SK-N-SH treated with all-trans-retinoic acid at 6 μM for 48 hours (cell line): ENCODE measurements at regions not wholly inside any gene's neighbourhood (a gene's known extent, or its start where the extent isn't known, plus 50 kb on each side); places are given as distances from the start of the nearest gene placed in this dataset.

Experiments used
- ATAC-seq: fragments of 200-7000 bp; cut with Tn5 transposase; 3 replicates; pipeline ENCODE4 v1.9.1; 2020; ENCODE audit warnings: mild to moderate bottlenecking, moderate library complexity
- ARNTL ChIP-seq: fragments of 450-650 bp; formaldehyde crosslinking; IDR thresholded peaks from 2 replicates; pipeline ENCODE4 v1.5.0; 2020; ENCODE audit warnings: low read depth, mild to moderate bottlenecking, moderate library complexity, borderline replicate concordance
- BACH2 ChIP-seq: fragments of 250-450 bp; sonication (Bioruptor Pico); IDR thresholded peaks from 2 replicates; pipeline ENCODE4 v1.9.0; 2021; ENCODE audit warnings: mild to moderate bottlenecking, borderline replicate concordance
- CSDC2 ChIP-seq: fragments of 250-450 bp; sonication (Bioruptor Pico); IDR thresholded peaks from 2 replicates; pipeline ENCODE4 v1.5.0; 2020; ENCODE audit warnings: mild to moderate bottlenecking, moderate library complexity
- ESRRG ChIP-seq: fragments of 250-450 bp; sonication (Bioruptor Pico); IDR thresholded peaks from 2 replicates; pipeline ENCODE4 v1.6.1; 2021; ENCODE audit warnings: mild to moderate bottlenecking
- GLIS3 ChIP-seq: fragments of 250-450 bp; sonication (Bioruptor Pico); IDR thresholded peaks from 2 replicates; pipeline ENCODE4 v1.5.0; 2020; ENCODE audit warnings: mild to moderate bottlenecking, moderate library complexity
- ISL1 ChIP-seq: fragments of 250-450 bp; sonication (Bioruptor Pico); IDR thresholded peaks from 2 replicates; pipeline ENCODE4 v2.1.2; 2022; ENCODE audit warnings: mild to moderate bottlenecking, moderate library complexity
- OSR1 ChIP-seq: fragments of 250-450 bp; sonication (Bioruptor Pico); IDR thresholded peaks from 2 replicates; pipeline ENCODE4 v1.8.0; 2022; ENCODE audit warnings: moderate library complexity, mild to moderate bottlenecking, inconsistent platforms
- PPARA ChIP-seq: fragments of 250-450 bp; sonication (Bioruptor Pico); IDR thresholded peaks from 2 replicates; pipeline ENCODE4 v1.5.0; 2020; ENCODE audit warnings: mild to moderate bottlenecking, borderline replicate concordance
- RARB ChIP-seq: fragments of 250-450 bp; sonication (Bioruptor Pico); IDR thresholded peaks from 2 replicates; pipeline ENCODE4 v1.8.0; 2021; ENCODE audit warnings: mild to moderate bottlenecking, moderate library complexity
- SNAI2 ChIP-seq: fragments of 250-450 bp; sonication (Bioruptor Pico); IDR thresholded peaks from 2 replicates; pipeline ENCODE4 v1.5.0; 2020; ENCODE audit warnings: mild to moderate bottlenecking, moderate library complexity
- ZC3H10 ChIP-seq: fragments of 250-450 bp; sonication (Bioruptor Pico); IDR thresholded peaks from 2 replicates; pipeline ENCODE4 v1.5.1; 2021; ENCODE audit warnings: mild to moderate bottlenecking, moderate library complexity
- ZFP3 ChIP-seq: fragments of 250-450 bp; sonication (Bioruptor Pico); IDR thresholded peaks from 2 replicates; pipeline ENCODE4 v1.5.0; 2020; ENCODE audit warnings: mild to moderate bottlenecking, moderate library complexity
- ZNF565 ChIP-seq: fragments of 450-650 bp; formaldehyde crosslinking; conservative IDR thresholded peaks from 2 replicates; pipeline ENCODE4 v1.5.0; 2020; ENCODE audit warnings: low read depth, mild to moderate bottlenecking, moderate library complexity
- ZNF70 ChIP-seq: fragments of 450-650 bp; formaldehyde crosslinking; IDR thresholded peaks from 2 replicates; pipeline ENCODE4 v1.5.0; 2020; ENCODE audit warnings: mild to moderate bottlenecking, moderate library complexity
- ZNF8 ChIP-seq: fragments of 450-650 bp; formaldehyde crosslinking; IDR thresholded peaks from 2 replicates; pipeline ENCODE4 v1.5.0; 2020; ENCODE audit warnings: mild to moderate bottlenecking, moderate library complexity
- TF ChIP-seq, protein P1 (sequence below): fragments of 250-450 bp; sonication (Bioruptor Pico); IDR thresholded peaks from 2 replicates; pipeline ENCODE4 v1.8.0; 2020; ENCODE audit warnings: mild to moderate bottlenecking, moderate library complexity, borderline replicate concordance
- TF ChIP-seq, protein P2 (sequence below): fragments of 250-450 bp; sonication (Bioruptor Pico); IDR thresholded peaks from 2 replicates; pipeline ENCODE4 v1.5.1; 2021; ENCODE audit warnings: mild to moderate bottlenecking, moderate library complexity
- TF ChIP-seq, protein P3 (sequence below): fragments of 250-450 bp; sonication (Bioruptor Pico); IDR thresholded peaks from 2 replicates; pipeline ENCODE4 v1.5.0; 2020; ENCODE audit warnings: mild to moderate bottlenecking, moderate library complexity

DNA sequence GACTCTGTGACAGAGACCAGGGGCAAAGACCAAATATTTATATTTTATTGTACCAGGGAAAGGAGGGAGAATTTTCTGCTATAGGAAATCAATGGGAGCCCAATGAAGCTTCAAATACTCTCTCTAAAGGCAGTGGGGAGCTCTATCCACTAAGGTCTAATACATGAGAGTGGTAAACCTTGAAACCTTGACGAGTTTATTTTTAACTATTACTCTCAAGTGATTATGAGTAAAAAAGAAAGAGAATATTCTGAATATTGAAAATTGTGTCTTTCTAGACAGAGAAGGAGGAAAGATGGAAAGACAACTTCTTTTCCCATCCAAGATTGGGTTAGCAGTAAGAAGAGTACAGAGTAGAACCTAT lies 1722.1 kb upstream of the SEL1L start:
- no peak for ATAC-seq

DNA sequence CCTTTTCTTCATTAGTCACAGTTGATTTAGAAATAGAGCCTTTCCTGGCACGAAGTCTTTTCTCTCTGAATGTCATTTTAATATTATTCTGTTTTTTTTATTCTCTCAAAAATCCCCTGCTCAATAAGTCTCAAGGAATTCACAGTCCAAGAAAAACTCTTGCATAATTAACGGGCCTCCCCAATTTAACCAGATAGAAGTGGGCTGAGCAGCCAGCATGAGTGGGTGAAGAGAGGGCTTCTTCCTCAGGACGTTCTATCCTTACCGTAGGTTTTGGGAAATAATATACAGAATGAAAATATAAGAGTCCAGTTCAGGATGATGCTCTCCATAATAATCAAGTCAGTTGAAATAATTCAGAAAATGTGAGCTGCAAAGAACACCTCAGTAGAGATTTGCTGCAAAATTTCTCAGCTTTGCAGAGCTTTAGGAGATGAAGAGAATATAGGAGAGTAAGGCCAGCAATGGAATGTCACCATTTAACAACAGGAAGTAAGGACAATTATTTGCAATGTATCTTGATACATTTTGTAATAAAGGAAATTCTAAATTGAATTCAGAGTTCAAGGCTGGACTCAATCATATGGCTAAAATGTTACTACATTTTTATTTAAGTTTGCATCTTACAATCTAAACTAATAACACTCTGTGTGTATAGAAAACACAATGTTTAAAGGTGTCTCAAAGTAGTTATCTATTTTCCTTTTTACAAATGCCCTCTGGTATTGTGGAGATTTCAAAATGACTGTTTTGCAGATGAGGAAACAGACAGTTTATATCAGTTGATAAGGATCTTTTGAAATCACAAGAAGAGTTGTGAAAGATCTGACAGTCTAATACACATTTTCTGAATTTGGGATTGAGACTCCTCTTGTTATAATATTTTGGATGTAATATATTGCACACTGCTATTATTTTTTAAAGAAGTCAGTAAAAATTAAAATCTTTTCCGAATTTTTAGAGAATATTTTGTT lies 1724.1 kb upstream of the SEL1L start:
- ATAC-seq: no peak

More for the DNA sequence above, 1722.1 kb upstream of the SEL1L start:
- no peak for TF ChIP-seq ZC3H10 (CRISPR knock-in tag)
- TF ChIP-seq ZNF70 (CRISPR knock-in tag): no peak
- TF ChIP-seq, protein P1, sequence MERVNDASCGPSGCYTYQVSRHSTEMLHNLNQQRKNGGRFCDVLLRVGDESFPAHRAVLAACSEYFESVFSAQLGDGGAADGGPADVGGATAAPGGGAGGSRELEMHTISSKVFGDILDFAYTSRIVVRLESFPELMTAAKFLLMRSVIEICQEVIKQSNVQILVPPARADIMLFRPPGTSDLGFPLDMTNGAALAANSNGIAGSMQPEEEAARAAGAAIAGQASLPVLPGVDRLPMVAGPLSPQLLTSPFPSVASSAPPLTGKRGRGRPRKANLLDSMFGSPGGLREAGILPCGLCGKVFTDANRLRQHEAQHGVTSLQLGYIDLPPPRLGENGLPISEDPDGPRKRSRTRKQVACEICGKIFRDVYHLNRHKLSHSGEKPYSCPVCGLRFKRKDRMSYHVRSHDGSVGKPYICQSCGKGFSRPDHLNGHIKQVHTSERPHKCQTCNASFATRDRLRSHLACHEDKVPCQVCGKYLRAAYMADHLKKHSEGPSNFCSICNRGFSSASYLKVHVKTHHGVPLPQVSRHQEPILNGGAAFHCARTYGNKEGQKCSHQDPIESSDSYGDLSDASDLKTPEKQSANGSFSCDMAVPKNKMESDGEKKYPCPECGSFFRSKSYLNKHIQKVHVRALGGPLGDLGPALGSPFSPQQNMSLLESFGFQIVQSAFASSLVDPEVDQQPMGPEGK (CRISPR knock-in tag): no peak
- TF ChIP-seq ESRRG (CRISPR knock-in tag): no peak
- TF ChIP-seq, protein P2, sequence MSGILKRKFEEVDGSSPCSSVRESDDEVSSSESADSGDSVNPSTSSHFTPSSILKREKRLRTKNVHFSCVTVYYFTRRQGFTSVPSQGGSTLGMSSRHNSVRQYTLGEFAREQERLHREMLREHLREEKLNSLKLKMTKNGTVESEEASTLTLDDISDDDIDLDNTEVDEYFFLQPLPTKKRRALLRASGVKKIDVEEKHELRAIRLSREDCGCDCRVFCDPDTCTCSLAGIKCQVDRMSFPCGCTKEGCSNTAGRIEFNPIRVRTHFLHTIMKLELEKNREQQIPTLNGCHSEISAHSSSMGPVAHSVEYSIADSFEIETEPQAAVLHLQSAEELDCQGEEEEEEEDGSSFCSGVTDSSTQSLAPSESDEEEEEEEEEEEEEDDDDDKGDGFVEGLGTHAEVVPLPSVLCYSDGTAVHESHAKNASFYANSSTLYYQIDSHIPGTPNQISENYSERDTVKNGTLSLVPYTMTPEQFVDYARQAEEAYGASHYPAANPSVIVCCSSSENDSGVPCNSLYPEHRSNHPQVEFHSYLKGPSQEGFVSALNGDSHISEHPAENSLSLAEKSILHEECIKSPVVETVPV (CRISPR knock-in tag): no peak
- TF ChIP-seq, protein P3, sequence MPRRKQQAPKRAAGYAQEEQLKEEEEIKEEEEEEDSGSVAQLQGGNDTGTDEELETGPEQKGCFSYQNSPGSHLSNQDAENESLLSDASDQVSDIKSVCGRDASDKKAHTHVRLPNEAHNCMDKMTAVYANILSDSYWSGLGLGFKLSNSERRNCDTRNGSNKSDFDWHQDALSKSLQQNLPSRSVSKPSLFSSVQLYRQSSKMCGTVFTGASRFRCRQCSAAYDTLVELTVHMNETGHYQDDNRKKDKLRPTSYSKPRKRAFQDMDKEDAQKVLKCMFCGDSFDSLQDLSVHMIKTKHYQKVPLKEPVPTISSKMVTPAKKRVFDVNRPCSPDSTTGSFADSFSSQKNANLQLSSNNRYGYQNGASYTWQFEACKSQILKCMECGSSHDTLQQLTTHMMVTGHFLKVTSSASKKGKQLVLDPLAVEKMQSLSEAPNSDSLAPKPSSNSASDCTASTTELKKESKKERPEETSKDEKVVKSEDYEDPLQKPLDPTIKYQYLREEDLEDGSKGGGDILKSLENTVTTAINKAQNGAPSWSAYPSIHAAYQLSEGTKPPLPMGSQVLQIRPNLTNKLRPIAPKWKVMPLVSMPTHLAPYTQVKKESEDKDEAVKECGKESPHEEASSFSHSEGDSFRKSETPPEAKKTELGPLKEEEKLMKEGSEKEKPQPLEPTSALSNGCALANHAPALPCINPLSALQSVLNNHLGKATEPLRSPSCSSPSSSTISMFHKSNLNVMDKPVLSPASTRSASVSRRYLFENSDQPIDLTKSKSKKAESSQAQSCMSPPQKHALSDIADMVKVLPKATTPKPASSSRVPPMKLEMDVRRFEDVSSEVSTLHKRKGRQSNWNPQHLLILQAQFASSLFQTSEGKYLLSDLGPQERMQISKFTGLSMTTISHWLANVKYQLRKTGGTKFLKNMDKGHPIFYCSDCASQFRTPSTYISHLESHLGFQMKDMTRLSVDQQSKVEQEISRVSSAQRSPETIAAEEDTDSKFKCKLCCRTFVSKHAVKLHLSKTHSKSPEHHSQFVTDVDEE (CRISPR knock-in tag): no peak

DNA sequence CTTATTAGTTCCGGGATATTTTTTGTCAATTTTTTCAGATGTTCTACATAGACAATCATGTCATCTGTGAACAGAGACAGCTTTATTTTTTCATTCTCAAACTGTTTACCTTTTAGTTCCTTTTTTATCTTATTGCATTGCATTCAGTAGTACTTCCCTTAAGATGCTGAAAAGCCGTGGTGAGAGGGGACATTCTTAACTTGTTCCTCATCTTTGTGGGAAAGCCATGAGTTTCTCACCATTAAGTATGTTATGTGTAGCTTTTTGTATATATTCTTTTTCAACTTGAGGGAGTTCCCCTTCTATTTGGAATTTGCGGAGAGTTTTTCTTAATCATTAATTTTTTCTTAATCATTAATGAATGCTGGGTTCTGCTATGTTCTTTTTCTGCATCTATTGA lies 1727.1 kb upstream of the SEL1L start:
- no peak for ATAC-seq

More for the DNA sequence above, 1724.1 kb upstream of the SEL1L start:
- TF ChIP-seq OSR1 (CRISPR knock-in tag): no peak
- no peak for TF ChIP-seq PPARA
- TF ChIP-seq ESRRG (CRISPR knock-in tag): no peak
- TF ChIP-seq, protein P2 (CRISPR knock-in tag): no peak
- no peak for TF ChIP-seq ARNTL (CRISPR knock-in tag)
- no peak for TF ChIP-seq SNAI2 (CRISPR knock-in tag)
- TF ChIP-seq, protein P1 (CRISPR knock-in tag): no peak
- no peak for TF ChIP-seq CSDC2 (CRISPR knock-in tag)
- TF ChIP-seq ZC3H10 (CRISPR knock-in tag): no peak
- TF ChIP-seq ZNF70 (CRISPR knock-in tag): no peak
- no peak for TF ChIP-seq ZNF565 (CRISPR knock-in tag)
- TF ChIP-seq ISL1: no peak
- TF ChIP-seq, all 23 proteins: peak for 0

DNA sequence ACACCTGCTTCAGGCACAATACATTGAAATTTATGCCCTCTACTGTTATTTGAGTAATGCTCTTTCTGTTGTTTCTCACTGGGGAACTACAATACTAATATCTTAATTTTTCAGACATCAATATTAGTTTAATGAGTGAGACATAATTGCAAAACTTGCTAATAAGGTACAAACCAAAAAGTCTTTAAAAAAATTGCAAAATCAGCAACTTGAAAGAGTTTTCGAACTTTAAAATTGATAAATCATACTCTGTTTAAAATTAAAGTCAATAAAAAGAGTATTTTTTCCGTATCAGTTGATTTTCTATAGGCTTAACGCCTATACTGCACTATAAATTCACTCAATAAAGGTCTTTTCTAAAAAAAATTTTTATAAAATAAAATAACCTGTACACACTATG lies 1735.9 kb upstream of the SEL1L start:
- no peak for TF ChIP-seq CSDC2 (CRISPR knock-in tag)
- no peak for TF ChIP-seq ZNF565 (CRISPR knock-in tag)
- no peak for TF ChIP-seq ZFP3 (CRISPR knock-in tag)
- TF ChIP-seq RARB (CRISPR knock-in tag): no peak
- ATAC-seq: no peak

More for the DNA sequence above, 1727.1 kb upstream of the SEL1L start:
- no peak for TF ChIP-seq ZNF8 (CRISPR knock-in tag)
- TF ChIP-seq RARB (CRISPR knock-in tag): no peak
- TF ChIP-seq PPARA: no peak
- TF ChIP-seq GLIS3: no peak
- no peak for TF ChIP-seq BACH2 (CRISPR knock-in tag)
- no peak for TF ChIP-seq ZC3H10 (CRISPR knock-in tag)
